B cell (primary cell): ENCODE measurements at regions not wholly inside any gene's neighbourhood (a gene's known extent, or its start where the extent isn't known, plus 50 kb on each side); places are given as distances from the start of the nearest gene placed in this dataset.

Source experiments
- CTCF ChIP-seq: fragments of 200-600 bp; IDR thresholded peaks from one replicate; pipeline ENCODE4 v1.8.0; 2022; ENCODE audit warnings: antibody characterized with exemption, mild to moderate bottlenecking
- EZH2 ChIP-seq: IDR thresholded peaks from 2 replicates; pipeline ENCODE4 v1.6.1; 2012; ENCODE audit warnings: borderline replicate concordance, low read depth, mild to moderate bottlenecking, moderate library complexity, low read length; ENCODE audit not compliant: insufficient read depth, poor library complexity, severe bottlenecking

GRCh38 chr11:109983358-109983757, 109.8 kb upstream of the ZC3H12C start:
- TF ChIP-seq CTCF: no peak
- TF ChIP-seq EZH2: no peak
